Activated gamma-delta T cell treated with Interleukin-2 at 50 U/mL for 16 hours (primary cell): ENCODE measurements at regions not wholly inside any gene's neighbourhood (a gene's known extent, or its start where the extent isn't known, plus 50 kb on each side); places are given as distances from the start of the nearest gene placed in this dataset.

Experiments used
- DNase-seq: peaks from one replicate; pipeline ENCODE4 v3.0.0-alpha.2; 2020

DNA sequence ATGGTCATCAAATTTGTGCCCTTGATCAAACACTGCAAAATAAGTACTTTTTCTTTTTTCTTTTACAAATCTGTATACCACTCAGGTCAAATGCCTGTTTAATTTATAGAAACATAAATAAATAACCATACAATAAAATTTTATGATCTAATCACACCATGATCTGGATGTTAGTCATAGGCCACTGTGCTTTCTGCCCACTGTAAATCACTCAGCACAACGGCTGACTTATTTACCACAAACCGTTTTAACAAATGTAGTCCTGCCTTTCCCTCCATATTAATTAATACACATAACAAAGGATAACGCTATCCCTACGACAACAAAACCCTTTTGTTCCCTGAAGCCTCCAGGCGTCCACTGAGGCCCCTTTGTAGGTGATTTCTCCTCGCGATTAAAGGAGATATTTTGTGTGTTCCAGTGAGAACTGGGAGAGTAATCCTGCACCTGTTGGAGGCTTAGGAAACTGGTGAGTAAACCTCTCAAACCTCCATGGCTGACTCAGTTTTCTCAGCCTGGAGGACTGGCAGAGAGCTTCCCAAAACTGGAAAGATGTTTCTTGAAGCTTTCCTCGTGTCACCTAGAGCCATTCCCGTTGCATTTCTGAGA, 477.1 kb upstream of the SGCG start:
- no peak for DNase-seq

DNA sequence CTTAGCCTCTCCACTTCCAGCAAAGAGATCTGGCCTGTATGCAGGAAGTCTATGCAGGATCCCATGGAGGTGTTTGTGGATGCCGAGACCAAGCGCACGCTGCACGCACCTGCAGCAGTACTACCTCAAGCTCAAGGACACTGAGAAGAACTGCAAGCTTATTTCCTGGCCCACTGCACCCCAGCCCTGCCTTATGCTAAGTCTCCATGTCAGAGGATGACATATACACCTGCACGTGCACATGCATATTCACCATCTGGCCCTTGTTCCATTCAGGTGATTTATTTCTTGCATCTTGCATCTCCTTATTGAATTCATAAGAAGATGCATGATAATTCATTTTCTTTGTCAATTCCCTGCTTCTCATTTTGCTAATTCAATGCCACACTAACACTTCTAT, 472.8 kb upstream of the SGCG start:
- DNase-seq, result no peak

DNA sequence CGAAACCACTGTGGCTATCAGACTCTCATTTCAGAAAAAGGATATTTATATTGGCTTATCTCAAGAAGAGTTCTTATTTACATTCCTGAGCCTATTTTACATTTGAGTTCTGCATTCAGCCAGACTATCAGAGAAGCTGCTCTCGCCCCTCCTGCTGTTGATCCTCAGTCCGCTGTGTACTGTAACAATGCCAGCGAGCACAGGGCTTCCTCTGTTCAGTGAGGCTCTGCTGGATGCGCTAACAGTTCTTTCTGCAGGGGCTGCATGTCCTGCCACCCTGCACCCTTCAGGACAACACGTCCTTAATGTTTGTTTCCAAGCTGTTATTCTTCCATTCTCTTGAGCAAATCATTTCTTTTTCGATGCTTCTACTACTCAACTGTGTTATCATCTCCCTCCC, 463.7 kb upstream of the SGCG start:
- no peak for DNase-seq

DNA sequence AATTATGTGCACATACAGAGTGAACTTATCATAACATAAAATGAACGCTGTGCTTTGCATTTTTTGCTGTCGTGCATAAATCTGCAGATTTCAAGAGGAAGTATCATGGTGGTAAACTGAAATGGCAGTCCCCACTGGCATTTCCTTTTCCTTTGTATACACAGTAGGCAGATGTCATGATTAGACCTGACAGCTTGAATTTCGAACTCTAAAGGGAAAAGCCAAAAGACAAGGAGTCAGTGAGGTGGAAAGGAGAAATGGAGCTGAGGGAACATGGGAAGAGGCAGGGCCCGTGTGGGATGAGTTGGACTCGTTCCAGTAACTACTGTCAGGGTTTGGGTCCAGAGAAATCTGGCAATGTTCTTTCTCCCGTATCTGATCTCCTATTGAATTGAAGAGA, 454.1 kb upstream of the SGCG start:
- DNase-seq, result no peak

DNA sequence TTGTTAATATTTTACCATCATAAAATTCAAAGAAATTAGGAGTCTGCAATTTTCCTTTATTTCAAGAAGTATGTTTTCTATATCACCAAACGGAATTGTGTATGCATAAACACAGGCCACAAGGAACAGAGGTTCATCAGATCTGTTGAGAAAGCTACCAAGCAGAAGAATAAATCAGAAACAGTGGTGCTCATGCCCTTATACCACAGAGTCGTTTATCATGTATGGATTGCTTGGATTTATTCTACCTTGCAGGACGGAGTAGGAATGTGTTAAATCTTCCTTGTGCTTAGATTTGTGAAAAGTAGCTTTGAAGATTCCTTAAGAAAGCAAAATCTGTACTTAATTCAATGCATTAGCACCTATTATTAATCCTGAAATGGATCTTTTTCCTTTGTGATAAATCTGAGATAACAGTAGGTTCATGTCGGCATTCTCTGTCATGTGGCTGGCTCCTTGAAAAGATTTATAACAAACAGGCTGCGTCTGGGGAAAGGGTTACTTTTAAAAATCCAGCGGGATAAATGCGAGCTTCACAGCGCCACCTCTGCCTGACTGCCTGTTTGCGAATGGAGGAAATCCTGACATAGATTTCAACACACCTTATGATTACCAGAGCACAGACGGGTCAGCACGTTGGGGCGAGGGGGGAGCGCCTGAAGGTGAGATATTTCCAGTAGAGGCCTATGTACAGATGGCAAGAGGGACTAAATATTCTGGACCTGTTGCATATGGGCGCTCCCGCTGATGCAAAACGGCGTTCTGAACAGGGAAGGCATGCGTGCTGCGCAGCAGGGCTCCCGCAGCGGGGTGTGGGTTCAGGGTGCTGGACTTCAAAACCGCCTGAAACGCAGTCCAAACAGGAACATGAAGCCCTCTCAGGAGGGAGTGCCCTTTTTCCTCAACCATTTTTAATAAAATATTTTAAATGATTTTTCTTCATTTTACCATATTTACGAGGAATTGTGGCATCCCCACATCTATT, 445.5 kb upstream of the SGCG start:
- DNase-seq, result no peak

DNA sequence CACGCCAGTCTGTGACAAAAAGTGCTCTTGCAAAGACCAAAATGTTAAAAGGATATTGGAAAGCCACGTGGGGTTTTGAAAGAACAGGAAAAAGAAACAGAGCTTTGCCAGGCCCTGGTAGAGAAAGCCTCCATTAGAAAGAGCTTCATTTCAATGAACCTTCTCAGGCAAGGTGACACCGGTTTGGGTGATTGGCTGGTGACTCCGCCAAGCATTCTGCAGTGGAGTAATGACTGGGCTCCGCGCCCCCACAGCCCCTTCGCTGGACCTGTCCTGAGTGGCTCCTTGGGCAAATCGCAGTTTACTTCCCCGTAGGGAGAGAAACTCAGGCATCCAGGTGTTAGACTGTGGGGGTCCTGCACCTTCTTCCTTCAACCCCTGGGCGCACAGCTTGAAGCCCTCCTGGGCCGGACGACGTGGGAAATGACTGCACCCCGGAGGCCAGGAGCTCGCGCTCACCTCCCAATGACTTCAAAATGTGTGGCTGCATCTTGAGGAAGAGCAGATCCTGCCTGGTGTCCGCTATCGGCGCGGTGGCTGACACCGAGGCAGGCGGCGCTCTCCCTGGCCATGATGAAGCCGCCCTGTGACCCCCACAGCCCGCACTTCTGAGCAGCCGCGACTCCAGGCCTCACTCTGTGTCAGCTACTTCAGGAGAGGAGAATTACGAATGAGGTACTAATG, 444.6 kb upstream of the SGCG start:
- no peak for DNase-seq

- DNase-seq, result no peak
Measured at GRCh38 chr13:22736768-22737092, 444.0 kb upstream of the SGCG start.

GRCh38 chr13:22738357-22738756, 442.4 kb upstream of the SGCG start:
- DNase-seq, result no peak

DNA sequence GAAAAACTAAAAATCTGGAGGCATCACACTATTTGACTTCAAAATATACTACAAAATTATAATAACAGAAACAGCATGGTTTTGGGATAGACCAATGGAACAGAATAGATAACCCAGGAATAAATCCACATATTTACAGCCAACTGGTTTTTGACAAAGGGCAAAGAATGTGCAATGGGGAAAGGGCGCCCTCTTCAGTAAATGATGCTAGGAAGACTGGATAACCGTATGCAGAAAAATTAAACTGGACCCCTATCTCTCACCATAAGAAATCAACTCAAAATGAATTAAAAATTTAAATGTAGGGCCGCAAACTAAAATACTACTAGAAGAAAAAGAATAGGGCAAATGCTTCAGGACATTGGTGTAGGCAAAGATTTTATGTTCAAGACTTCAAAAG, 440.5 kb upstream of the SGCG start:
- DNase-seq, result no peak

DNA sequence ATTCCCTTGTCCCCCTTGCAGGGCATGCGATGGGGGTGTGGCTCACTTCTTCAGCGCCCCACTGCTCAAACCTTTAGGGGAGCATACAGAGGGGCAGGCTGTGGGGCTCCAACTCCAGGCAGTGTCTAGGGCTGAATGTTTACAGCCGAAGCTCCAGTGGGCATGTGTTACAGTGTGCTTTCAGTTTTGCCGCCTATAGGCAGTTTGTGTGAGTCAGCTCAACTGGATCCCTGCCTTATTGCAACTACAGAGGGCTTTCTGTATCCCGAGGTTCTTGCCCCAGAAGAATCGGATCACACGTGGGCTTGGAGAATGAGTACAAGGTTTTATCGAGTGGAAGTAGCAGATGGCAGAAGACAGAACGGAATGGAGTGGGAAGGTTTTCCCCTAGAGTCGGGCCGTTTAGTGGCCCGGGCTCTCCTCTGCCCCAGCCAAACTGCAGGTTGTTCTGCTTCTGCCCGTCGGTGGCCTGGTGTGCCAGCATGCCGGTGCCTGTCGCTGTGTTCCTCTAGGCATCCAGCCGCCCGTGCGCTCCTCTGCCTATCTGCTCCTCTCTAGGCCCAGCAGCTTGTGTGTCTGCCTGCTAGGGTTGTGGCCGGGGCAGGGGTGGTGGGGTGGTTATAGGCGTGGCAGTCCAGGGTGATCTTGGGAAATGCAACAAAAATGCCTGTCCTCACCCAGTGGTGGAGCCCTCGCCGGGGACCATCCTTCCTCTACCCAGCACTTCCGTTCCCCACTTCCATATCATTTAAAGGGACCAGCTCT, 435.9 kb upstream of the SGCG start:
- DNase-seq, result no peak

DNA sequence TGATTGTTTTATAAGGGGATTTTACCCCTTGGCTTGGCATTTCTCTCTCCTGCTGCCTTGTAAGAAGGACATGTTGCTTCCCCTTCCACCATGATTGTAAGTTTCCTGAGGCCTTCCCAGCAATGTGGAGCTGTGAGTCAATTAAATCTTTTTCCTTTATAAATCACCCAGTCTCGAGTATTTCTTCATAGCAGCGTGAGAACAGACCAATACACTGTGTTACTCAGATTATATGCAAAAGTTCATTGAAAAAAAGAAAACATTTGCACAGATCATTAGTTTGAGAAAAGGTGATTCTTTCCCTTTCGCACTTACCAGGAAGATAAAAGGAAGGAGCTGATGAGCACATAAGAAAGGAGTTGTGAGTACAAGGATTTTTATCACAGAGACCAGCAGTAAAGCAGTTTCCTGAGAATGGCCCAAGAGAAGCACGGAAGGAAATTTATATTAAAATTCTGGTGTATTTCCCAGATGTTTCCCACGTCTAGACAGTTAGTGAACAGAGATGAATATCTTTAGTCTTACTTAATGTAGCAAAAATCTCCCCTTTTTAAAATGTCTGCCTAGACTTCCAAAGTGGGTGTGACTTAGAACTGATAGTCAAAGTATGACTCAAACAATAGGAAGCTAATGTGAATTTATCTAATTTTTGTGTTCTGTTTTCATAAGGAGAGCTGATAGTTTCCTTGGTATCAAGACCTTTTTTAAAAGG, 431.8 kb upstream of the SGCG start:
- DNase-seq, result no peak

- no peak for DNase-seq
Measured at GRCh38 chr13:22749626-22750025, 431.2 kb upstream of the SGCG start.

GRCh38 chr13:22757530-22758120, 423.2 kb upstream of the SGCG start:
- no peak for DNase-seq

GRCh38 chr13:22758245-22758644, 422.5 kb upstream of the SGCG start:
- no peak for DNase-seq

GRCh38 chr13:22761709-22762108, 419.1 kb upstream of the SGCG start:
- no peak for DNase-seq

DNA sequence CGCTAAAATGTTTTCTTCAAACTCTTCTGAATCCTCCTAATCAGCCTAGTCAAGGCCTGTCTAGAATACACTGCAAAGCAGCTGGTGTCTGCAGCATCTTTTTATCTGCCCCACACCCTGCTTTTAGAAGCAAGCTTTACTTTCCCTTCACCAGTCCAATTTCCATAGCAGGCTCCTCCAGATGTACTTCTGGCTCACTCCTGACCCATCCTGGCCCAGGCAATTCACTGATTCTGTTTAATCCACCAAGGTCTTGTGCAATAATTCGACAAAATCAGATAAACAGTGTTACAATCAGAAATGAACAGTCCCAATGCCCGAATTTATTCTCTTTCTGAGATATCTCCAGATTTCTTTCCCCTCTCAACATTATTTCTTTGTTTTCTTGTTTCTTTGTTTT, 415.2 kb upstream of the SGCG start:
- DNase-seq, result no peak

DNA sequence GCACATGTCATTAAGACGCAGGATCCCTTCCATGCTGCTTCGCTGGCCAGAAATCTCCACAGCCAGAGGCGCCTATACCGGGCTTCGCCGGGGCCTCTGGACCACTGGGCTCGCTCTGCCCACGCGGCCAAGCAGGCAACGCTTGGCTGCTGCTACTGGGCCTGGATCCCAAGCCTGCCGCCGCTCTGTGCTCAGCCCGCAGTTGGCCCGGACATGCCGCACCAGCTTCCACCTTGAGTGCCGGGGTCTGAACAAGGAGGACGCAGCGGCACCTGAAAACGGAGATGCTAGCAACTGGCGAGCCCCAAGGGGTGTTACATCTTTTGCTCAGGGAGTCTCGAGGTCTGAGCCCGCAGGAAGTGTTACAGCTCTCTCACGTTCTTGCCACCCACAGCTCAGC, 409.9 kb upstream of the SGCG start:
- DNase-seq, result no peak

- DNase-seq, result no peak
Measured at GRCh38 chr13:22773465-22773864, 407.3 kb upstream of the SGCG start.

DNA sequence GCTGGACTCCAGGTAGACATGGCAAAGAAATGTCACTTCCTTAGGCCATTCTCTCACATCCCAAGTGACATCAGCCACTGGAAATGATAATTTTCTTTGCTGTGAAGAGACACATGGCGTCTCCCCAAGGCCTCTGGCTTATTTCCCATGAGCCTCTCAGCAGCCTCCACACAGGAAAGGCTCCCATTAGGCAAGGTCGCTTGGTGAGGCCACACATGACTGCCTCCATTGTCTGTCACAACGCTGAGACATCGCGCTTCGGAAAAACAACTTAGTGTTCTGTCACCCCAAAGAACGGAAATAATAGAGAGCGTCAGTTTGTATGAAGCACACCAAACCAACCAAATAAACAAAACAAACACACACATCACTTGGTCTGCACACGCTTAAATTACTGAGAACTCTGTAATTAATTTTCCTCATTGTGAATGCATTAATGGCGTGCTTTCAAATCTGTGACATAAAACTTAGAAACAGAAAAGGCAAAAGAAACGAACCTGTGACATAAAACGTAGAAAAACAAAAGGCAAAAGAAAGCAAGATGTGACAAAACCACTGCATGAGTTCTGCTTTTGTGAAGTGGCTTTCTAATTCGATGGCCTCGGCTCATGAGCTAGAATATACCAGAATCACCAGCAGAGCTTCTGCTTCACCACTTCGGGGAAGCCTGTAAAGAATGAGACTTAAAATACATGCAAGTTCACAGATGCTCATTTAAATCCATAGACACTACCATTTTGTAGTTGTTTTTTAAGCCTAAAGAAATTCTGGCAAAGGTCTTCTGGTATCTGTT, 404.2 kb upstream of the SGCG start:
- DNase-seq, result no peak

DNA sequence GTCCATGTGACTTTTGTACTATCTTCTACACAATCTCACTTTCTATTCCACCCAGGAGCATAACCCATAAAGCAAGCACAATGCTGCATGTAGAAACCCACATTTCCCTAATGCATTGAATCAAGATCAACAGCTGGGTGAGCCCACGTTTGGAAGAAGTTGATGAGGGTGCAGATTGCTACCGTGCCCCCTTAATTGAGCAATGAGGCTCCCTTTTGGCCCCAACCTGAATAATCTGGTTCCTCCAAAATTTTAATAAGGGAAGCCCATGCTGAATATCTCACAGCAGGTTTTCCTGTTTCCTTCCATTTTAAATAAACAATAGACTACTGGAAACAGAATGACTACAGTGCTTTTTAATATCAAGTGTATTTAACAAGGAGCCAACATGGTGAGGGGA, 403.6 kb upstream of the SGCG start:
- no peak for DNase-seq

DNA sequence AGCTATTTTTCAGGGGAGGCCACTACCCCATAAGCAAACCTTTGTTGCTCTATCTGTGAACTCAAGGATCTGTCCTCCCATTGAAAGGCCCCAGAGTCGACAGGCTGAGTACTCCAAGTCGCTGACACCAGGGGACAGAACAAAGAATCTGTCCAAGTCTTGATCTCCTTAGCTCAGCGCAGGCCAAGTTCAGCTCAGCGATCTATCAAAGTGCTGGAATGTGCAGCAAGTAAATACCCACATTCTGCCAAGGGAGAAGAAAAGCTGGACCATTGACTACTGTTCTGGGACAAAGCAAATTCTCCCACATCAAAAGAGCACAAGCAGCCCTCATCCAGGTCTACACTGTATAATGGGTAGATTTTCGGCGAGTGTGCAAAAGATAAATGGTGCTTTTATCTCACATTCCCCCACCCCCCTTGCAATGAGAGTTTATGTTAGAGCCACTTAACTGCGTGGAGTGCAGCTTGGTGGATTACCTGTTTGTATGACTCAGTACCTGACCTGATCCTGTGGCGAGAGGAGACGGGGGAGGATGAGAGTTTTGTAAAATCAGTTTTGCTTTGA, 391.7 kb upstream of the SGCG start:
- DNase-seq, result no peak
